ENCODE measurements at regions not wholly inside any gene's neighbourhood (a gene's known extent, or its start where the extent isn't known, plus 50 kb on each side); places are given as distances from the start of the nearest gene placed in this dataset.
"Not testable (repeated sequence)": the region's sequence is repeated elsewhere in the genome, so short reads cannot be mapped to it uniquely, and the experiment has no call there.

DNA sequence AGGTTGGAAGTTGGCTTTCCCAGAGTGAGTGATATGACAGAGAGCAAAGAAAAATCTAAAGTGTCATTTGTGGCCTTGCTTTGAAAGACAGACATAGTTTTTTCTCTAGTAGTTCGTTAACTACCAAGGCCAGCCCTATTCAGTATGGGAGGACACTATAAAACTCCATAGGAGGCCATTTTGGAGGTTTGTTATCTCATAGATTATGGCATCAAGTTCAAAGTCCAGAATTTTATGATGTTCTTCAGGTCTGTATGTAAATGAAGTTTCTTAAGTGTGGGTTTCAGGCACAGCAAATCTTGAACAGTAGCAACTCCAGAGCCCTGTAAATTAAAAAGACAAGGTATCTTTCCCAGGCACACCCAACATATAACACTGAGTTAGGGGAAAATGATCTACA is 437.1 kb downstream of the PLPP3 start:
- DNase-seq, result no peak

- no peak for DNase-seq
These were observed 439.5 kb downstream of the PLPP3 start for GRCh38 chr1:56139836-56140235.

DNA sequence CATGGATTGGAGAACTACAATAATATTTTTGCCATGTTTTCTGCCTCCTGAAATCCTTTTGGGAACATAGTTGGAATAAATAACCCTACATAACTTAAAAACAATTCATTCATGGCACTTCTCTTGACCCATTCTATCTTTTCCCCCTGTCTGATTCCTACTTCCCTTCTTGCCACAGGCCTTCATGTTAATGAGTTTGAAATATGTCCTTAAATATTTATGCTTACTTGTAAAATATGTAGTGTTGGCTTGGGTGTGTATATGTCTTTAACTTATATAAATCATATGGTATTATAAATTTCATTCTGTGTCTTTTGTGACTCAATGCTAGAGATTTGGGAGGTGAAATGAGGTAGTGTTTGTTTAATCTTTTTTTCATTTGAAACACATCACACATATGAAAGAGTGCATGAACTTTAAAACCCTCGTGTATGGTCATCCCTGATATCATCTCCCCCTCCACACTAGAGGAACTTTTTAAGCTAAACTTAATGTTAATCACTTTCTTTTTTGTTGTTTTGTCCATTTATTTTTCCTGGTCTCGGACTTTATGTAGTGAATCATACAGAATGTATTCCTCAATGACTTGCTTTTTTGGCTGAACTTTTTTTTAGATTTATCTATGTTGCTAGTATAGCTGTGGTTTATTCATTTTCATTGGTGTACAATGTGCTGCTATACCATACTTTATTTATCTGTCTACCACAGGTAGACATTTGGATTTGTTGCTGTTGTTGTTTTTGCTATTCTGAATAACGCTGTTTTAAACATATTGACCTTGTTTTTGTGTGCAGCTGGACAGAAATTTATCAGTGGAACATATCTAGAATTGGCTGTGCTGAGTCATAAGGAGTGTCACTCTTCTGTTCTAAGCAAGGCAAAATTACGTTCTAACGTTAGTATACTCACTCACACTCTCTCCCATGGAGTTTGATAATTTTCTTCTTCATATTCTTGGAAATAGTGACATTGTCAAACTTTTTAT is 441.6 kb downstream of the PLPP3 start:
- DNase-seq, result no peak

GRCh38 chr1:56137090-56137489 is 442.3 kb downstream of the PLPP3 start:
- DNase-seq, result no peak

DNA sequence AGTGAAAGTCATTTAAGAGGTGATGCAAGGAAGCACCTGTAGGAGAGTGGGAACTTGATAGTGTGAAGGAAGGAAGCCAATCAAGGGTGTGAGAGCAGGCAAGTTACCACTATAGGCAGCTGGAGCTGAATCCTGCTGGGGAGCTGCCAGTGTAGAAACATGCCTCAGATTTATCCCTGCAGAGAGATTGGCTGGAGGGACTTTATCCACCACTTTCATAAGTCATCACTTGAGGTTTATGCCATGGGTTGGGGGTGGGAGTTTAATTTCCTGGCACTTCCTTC is 443.6 kb downstream of the PLPP3 start:
- no peak for DNase-seq

- no peak for DNase-seq
These were observed 444.1 kb downstream of the PLPP3 start for GRCh38 chr1:56135069-56135863.

GRCh38 chr1:56133522-56134472 is 445.6 kb downstream of the PLPP3 start:
- DNase-seq, result no peak

DNA sequence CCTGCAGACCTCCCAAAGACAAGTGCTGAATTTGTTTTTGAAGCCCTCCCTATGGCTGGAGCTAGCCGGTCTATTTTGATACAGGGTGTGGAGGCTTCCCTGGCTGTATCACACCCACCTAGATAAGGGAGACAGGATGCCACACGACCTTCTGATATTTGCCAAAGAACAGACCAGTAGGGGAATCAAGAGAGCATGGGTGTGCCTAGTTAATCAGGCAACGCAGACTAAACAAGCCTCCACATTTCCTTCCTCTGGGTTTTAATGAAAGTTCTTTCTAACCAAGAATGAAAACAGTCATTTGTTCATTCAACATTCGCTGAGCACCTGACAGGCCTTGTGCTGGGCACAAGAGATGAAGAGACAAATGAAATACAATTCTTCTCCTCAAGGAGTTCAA is 446.8 kb downstream of the PLPP3 start:
- DNase-seq, result no peak

DNA sequence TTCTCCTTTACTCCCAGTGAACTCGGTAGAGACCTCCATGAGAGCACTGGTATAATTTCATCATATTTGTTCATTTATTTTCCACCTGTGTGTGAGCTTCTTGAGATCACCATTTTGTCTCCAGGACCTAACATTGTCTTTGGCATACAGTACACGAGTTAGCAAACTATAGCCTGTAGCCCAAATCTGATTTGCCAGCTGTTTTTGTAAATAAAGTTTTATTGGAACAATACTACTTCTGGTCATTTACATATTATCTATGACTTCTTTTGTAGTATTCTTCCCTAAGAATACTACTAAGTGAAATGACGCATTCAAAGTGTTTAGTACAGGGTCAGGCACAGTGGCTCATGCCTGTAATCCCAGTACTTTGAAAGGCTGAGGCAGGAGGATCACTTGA is 449.5 kb downstream of the PLPP3 start:
- no peak for DNase-seq

DNA sequence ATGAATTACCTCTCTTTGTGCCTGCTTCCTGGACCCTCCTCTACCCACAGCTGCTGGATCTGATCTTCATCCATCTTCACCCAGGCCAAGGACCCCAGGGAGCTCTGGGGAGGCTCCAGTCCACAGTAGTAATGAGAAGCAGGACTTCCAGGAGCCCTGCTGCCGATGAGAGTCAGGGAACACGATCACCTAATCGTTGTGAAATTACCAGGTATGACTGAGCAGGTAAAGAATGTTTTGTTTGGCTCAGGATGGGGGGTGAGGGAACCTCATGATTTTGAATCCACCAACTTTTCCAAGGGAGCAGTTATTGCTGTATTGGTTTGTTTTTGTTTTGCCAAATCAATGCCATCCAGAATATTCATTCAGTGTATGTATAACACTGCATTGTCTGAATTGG is 454.0 kb downstream of the PLPP3 start:
- no peak for DNase-seq

DNA sequence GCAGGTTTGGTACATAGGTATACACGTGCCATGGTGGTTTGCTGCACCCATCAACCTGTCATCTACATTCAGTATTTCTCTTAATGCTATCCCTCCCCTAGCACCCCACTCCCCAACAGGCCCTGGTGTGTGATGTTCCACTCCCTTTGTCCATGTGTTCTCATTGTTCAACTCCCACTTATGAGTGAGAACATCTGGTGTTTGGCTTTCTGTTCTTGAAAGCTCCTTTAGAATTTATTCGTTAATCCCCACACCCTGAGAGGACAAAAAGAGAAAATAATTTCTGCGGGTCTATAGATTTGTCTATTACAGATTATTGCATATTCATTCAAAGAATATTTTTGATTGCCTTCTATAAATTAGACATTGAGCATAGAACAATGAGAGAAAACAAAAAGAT is 455.5 kb downstream of the PLPP3 start:
- no peak for DNase-seq

DNA sequence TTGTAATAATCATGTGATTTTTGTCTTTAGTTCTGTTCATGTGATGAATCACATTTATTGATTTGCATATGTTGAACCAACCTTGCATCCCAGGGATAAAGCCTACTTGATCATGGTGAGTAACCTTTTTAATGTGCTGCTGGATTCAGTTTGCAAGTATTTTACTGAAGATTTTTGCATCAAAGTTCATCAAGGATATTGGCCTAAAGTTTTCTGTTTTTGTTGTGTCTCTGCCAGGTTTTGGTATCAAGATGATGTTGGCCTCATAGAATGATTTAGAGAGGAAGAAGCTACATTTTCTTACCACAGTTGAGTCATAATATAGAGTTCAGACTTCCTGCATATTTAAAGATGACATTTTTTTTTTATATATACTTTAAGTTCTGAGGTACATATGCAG is 455.9 kb downstream of the PLPP3 start:
- DNase-seq, result no peak

GRCh38 chr1:56120021-56120420 is 459.3 kb downstream of the PLPP3 start:
- no peak for DNase-seq

DNA sequence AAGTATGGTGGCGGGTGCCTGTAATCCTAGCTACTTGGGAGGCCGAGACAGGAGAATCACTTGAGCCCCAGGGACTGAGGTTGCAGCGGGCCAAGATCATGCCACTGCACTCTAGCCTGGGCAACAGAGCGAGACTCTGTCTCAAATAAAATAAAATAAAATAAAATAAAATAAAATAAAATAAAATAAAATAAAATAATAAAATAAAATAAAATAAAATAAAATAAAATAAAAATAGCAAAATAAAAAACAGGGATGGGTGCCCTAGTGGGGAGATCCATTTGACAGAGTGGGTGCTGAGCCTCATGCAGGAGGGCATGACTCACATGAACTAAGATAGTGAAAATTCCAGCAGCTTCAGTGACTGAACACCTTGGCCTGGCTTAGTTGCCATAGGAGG is 460.7 kb downstream of the PLPP3 start:
- not testable (repeated sequence) for DNase-seq

- DNase-seq, result no peak
These were observed 463.7 kb downstream of the PLPP3 start for GRCh38 chr1:56115701-56116100.

- no peak for DNase-seq
These were observed 465.7 kb downstream of the PLPP3 start for GRCh38 chr1:56113679-56114078.

- DNase-seq, result no peak
These were observed 472.1 kb downstream of the PLPP3 start for GRCh38 chr1:56107275-56107638.

DNA sequence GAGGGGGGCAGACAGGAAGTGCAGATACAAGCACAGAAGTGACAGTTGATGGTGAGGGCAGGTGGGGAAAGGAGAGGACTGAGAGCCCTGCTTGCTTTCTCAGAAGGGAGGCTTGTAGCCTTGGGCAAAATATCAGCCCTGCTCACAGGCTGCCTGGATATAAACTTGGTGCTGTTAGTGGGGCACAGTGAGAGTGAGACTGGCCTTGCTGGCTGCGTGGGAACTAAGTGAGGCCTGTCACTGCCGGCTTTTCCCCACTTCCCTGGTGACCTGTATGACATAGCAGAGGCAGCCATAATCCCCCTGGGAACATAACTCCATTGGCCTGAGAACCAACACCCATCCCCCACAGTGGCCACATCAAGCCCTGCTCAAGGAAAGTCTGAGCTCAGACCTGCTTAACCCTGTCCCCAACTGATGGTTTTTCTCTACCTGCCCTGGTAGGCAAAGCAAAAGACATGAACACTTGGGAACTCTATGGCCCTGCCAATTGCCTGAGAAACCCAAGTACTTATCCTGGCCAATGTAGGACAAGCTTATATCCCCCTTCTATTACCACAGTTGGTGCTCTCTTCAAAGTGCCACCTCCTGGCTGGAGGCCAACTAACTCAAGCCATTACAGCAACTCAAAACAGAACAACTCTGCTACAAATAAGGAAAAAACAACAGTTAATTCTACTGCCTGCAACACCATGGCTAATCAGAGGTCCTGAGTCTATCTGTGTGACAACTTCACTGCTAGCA is 472.7 kb downstream of the PLPP3 start:
- DNase-seq, result no peak

GRCh38 chr1:56105397-56105796 is 474.0 kb downstream of the PLPP3 start:
- DNase-seq, result no peak

DNA sequence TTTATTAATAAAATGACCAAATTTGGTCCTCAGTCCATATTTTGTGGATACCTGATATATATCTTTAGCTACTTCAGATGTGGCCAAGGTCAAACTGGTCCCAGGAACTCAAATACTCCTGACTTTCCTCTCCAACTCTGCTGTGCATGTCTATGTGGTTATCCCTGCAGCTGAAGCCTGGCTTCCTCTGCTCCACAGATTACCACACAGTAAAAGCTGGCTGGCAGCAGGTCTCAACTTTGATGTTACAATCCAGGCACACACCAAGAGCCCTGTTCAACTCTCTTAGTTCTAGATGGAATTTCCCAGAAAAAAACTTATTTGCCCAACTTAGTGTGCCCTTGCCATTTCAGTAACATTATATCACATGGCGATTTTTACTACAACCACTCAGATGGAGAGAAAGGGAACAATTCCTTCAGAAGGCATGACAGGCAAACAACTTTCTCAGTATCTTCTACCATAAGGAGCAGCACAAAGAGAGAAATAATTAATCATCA is 479.5 kb downstream of the PLPP3 start:
- no peak for DNase-seq

DNA sequence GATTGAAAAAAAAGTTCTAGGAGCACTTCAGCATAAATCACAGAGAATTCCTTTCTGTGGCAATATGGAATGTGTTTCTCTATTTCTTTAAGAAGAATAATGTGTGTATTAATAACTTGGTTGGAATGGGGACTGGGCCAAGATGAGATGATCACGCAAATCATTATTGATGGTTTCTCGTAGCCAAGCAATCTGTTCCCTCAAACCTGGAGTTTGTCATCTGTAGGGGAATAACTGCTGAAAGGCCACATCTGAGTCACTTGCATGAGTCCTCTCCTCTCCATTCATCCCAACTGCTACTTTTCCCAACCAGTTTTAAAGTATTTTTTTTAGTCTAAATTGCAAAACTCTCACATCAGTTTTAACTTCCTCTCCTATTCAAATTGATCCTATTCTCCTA is 480.4 kb downstream of the PLPP3 start:
- DNase-seq, result no peak

DNA sequence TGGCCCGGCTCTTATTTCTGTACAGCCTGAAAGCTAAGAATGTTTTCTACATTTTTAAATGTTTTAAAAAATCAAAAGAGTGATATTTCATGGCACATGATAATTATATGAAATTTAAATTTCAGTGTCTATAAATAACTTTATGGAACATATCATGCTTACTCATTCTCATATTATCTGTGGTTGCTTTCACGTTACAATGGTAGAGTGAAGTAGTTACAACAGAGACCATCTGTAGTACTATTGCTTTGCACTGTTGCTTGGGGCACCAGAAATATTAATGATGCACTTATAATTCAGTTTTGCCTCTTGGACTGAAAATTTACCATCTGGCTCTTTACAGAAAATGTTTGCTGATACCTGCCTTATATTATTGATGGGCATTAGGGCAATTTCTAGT is 481.6 kb downstream of the PLPP3 start:
- DNase-seq, result no peak

Measured in activated CD4-positive, CD25-positive, alpha-beta regulatory T cell (primary cell).